ENCODE measurements at regions not wholly inside any gene's neighbourhood (a gene's known extent, or its start where the extent isn't known, plus 50 kb on each side); places are given as distances from the start of the nearest gene placed in this dataset.
"Not testable (repeated sequence)": the region's sequence is repeated elsewhere in the genome, so short reads cannot be mapped to it uniquely, and the experiment has no call there.

- DNase-seq (ENCODE audit: low spot score in 2 of 2), result no peak
- FAIRE-seq, result no peak
These were observed 267.4 kb upstream of the ISX start for GRCh38 chr22:34798605-34799004.

DNA sequence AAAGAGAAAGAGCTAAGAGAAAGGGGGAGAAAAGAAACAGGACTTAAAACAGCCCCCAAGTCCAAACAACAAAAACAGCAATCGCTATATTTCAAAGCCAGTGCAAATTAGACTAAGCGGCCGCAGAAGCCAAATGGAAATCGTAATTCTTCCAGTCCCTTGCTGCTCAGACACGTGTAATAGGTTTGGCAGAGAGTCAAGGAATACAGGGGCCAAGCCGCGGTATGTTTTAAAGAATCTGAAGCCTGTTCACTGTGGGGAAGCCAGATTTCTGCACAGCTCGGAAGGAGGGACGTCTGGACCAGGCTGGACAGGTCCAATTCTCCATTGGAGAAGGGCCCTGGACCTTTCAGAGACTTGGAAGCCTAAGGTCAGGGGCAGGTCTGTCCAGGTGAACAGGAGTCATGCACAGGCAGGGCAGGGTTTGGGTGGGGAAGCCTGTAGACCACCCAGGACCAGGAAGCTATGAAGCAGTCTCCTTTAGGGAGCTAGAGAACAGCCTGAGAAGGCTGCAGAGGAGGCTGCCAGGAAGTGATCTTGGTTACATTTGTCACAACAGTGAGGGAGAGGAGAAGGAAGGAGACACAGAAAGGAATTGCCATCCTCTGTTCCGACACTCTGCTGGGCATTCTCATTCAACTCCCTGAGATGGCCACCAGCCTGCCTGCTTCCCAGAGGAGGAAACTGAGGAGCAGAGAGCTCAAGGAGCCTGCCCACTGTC, 265.5 kb upstream of the ISX start:
- FAIRE-seq (no peak), DNase-seq (ENCODE audit: low spot score in 2 of 2) (no peak)

DNA sequence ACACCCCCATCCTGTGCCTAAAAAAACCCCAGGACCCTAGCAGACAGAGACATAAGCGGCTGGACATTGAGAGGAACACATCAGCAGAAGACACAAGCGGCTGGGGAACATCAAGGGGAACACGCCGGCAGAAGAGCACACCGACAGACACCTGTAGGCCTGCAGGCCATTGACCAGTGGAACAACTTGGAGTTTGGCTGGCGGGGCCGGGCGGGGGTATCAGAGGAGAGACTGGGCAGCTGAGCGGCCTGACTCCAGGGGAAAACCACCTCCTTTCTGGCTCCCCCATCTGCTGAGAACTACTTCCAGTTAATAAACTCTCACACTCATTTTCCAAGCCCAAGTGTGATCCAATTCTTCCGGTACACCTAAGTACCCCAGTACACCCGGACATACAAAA, 264.7 kb upstream of the ISX start:
- DNase-seq (ENCODE audit: low spot score in 2 of 2), result no peak
- no peak for FAIRE-seq

- no peak for DNase-seq (ENCODE audit: low spot score in 2 of 2)
- no peak for FAIRE-seq
These were observed 261.9 kb upstream of the ISX start for GRCh38 chr22:34804091-34804490.

DNA sequence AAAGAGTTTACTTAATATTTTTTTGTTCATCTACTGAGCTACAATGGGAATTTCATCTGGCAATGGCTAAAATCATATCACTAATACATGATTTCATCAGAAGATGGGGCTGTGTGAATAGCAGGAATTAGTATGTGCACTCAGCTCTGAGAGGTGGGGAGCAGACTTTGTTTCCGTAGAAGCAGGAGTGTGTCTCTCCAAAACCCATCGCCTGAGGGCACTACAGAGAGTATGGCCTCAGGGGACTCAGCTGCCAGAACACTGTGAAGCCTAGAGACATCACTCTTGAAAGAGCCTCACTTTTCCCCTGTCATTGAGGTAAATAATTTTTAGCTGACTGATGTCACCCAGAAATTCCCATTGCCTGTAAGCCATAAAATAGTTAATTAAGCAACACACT, 261.4 kb upstream of the ISX start:
- DNase-seq (ENCODE audit: low spot score in 2 of 2), result no peak
- no peak for FAIRE-seq

GRCh38 chr22:34805771-34806170, 260.2 kb upstream of the ISX start:
- FAIRE-seq (no peak), DNase-seq (ENCODE audit: low spot score in 2 of 2) (no peak)

DNA sequence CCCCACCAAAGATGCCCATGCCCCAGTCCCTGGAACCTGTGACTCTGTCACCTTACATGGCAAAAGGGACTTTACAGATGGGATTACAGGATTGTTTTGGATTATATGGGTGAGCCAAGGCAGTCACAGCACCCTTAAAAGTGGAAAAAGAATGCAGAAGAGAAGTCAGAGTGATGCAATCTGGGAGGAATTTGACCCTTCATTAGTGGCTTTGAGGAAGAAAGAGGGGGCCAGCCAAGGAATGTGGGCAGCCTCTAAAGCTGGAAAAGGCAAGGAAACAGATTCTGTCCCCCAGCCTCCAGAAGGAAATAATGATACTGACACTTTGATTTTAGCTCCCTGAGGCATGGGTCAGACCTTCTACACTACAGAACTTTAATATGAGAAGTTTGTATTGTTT, 257.3 kb upstream of the ISX start:
- DNase-seq (ENCODE audit: low spot score in 2 of 2), result no peak
- FAIRE-seq, result no peak

DNA sequence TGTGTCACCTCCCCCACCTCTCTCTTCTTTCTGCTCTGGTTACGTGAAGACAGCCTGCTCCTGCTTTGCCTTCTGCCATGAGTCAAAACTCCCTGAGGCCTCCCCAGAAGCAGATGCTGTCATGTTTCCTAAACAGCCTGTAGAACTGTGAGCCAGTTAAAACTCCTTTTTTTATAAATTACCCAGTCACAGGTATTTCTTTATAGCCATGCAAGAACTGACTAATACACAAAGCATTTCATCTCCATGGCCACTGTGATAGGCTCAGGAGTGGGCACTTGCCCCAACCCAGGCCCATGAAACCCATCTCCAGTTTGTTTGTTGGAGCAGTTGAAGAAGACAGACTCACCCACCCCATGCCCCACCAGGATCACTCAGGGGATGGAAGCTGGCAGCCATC, 253.3 kb upstream of the ISX start:
- no peak for FAIRE-seq

DNA sequence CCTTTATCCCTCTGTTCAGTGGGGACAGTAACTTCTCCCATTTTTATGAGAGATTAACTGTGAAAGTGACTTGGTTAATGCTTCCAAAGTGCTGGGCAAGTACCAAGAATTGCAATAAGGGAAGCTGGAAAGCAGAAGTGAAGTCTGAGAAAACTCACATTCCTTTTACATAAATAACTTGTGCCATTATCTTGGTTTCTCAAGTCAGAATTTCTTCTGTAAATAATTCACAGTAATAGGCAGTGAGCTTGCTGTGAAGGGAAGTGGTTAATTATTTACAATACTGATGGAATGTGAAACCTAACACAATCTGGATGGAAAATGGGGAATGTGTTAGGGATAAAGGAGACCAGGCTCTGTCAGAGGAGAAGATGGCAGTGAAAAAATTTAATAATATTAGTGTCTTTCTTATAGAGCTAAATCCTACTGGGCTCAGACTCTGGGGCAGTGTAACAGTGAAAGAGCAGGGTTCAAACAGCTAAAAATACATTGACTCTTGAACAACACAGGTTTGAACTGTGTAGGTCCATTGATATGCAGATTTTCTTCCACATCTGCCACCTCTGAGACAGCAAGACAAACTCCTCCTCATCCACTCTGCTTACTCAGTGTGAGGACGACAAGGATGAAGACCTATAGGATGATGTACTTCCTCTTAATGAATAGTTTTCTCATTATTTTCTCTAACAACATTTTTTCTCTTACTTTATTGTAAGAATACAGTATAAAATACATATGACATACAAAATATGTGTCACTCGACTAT, 251.5 kb upstream of the ISX start:
- FAIRE-seq (no peak), DNase-seq (ENCODE audit: low spot score in 2 of 2) (no peak)

More for the DNA sequence above, 253.3 kb upstream of the ISX start:
- DNase-seq (ENCODE audit: low spot score in 2 of 2), result no peak

DNA sequence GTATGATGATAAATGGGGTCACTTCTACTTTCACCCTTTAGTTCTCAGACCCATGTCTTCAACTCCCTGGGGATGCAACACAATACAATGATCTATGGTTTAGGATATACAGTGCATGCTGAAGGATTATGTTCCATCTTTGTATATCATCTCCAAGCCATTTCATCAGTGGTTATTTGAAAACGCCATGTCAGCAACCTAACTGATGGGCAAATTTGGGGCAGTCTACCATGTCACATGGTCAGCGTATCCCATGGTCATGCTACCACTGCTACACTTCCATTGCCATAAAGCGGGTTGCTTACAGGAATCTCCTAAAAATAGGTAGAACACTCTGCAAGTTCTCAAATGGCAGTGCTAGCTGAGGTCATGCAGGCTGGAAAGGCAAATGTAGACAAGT, 236.5 kb upstream of the ISX start:
- FAIRE-seq (no peak), DNase-seq (ENCODE audit: low spot score in 2 of 2) (no peak)

DNA sequence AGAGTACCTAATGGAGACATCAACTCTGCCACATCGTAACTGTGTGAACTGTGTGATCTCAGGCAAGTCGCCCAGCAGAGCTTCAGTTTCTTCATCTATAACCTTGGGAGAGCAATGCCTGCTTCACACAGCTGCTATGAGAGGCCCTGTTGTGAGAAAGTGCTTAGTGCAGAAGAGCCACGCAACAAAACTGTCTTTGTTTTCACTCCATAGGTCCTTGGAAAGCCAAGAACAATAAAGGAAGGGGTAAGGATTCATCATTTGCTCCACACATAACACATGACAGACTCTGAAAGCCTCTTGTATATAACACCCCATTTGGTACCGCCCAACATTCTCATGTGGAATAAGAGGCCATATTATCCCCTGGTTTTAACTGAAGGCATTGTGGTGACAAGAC, 231.9 kb upstream of the ISX start:
- DNase-seq (ENCODE audit: low spot score in 2 of 2), result no peak
- no peak for FAIRE-seq

- DNase-seq (ENCODE audit: low spot score in 2 of 2); FAIRE-seq: not testable (repeated sequence)
These were observed 231.4 kb upstream of the ISX start for GRCh38 chr22:34834541-34834940.

DNA sequence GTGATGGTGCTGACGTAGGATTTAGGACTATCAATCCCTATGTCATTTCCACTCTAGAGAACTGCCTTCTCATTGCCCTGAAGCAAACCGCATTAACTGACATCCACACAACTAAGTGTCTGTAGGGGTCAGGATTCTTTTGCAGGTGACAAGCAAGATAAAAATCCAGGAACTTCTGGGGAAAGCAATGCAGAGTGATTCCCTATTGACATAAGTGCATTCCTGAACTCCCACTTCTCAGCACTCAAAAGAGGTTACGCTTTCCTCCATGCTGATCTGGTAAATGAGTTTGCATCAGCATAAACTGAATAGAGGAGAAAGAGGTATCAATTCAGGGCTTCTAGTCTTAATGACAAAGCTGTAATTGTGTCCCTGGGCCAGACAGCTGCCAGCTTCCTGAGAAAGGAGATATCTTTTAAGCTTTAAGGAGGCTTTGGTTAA, 224.6 kb upstream of the ISX start:
- DNase-seq (ENCODE audit: low spot score in 2 of 2) (no peak), FAIRE-seq (no peak)

GRCh38 chr22:34841911-34842310, 224.0 kb upstream of the ISX start:
- DNase-seq (ENCODE audit: low spot score in 2 of 2) (no peak), FAIRE-seq (no peak)

GRCh38 chr22:34842630-34843029, 223.3 kb upstream of the ISX start:
- no peak for DNase-seq (ENCODE audit: low spot score in 2 of 2)
- FAIRE-seq, result no peak

DNA sequence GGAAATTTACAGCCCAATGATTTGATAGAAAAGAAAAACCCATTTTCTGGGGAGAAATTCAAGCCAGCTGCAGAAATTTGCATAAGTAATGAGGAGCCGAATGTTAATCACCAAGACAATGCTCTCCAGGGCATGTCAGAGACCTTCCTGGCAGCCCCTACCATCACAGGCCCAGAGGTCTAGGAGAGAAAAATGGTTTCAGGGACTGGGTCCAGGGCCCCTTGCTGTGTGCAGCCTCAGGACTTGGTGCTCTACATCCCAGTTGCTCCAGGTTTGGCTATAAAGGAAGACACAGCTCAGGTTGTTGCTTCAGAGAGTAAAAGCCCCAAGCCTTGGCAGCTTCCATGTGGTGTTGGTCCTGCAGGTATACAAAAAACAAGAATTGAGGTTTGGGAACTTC, 222.2 kb upstream of the ISX start:
- DNase-seq (ENCODE audit: low spot score in 2 of 2); FAIRE-seq: not testable (repeated sequence)

DNA sequence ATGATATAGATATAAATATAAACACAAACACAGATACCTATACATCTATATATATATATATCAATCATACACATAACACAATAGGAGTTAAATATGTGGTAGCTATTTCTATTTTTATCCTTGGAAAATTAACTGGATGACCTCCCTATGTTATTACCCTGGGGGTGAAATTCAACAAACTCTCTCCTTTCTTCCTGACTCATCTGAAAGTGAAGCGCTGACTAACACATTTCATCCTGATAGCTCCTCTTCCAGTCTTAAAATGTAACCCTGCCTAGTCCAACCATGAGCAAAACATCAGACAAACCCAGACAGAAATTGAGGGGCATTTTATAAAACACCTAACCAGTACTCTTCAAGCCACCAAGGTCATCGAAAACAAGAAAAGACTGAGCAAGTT, 220.6 kb upstream of the ISX start:
- FAIRE-seq (no peak), DNase-seq (ENCODE audit: low spot score in 2 of 2) (no peak)

DNA sequence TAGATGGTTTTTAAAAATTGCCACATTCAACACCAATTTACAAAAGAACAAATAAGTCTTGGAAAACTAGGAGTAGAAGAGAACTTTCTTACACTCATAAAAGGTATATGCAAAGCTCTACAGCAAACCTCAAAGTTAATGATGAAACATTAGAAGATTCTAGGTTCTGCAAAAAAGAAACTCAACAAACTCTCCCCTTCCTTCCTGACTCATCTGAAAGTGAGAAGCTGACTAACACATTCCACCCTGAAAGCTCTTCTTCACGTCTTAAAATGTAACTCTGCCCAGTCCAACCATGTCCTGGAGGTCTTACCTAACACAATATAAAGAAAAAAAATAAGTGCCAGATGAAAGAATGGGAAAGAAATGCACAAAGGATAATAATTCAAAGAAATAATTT, 218.9 kb upstream of the ISX start:
- DNase-seq (ENCODE audit: low spot score in 2 of 2), result no peak

GRCh38 chr22:34849965-34850364, 216.0 kb upstream of the ISX start:
- DNase-seq (ENCODE audit: low spot score in 2 of 2) (no peak), FAIRE-seq (no peak)

More for the DNA sequence above, 218.9 kb upstream of the ISX start:
- no peak for FAIRE-seq

- FAIRE-seq (no peak), DNase-seq (ENCODE audit: low spot score in 2 of 2) (no peak)
These were observed 213.9 kb upstream of the ISX start for GRCh38 chr22:34851918-34852662.

DNA sequence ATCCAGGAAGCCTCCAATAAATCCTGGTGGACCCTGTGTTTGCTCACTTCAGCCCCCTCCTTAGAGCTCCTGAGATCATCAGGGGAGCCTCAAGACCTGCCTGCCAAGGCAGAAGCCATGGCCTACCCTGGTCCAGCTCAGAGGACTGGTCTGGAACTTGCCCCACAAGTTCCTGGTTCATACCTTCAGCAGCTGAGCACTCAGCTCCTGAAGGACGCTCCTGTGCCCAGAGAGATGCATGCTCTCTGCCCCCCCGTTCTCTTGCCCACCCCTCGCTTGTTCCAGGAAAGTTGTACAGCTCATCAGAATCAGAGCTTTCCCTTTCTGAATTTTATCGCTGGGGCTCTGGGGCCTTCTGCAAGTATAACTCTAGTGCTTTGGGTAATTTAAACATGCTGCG, 210.5 kb upstream of the ISX start:
- DNase-seq (ENCODE audit: low spot score in 2 of 2) (no peak), FAIRE-seq (no peak)
